ENCODE measurements at regions not wholly inside any gene's neighbourhood (a gene's known extent, or its start where the extent isn't known, plus 50 kb on each side); places are given as distances from the start of the nearest gene placed in this dataset.

DNA sequence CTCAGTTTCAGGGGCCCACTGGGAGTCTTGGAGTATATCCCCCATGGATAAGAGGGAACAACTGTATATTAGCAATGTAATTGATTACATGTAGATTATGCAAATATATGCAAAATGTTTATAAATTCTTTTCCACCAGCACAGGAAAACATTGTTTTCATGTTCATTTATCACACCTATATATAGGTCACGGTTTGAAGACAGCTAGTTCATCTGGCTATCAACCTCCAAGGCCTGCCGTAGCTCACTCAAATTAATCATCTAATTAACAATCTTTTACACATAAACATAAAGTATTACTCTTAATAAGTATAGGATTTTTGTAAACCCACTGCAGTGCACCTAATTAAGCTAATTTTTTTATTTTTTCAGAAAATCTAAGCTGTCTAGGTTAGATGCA is 53.7 kb upstream of the SP4 start:
- CTCF ChIA-PET: no interaction called here

DNA sequence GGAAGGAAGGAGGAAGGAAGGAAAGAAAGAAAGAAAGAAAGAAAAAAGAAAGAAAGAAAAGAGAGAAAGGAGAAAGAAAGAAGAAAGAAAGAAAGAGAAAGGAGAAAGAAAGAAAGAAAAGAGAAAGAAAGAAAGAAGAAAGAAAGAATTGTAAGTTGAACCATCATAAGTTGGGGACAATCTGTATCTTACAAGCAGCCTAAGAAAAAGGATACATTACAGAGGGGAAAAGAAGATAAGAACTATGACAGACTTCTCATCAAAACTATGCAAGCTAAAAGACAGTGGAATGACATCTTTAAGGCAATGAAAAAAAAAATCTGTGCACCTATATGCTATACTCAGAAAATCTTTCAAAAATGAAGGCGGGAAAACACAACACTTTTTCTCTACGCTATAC is 50.3 kb upstream of the SP4 start:
- no peak for ATAC-seq
- ChIA-PET CTCF (no interaction called here), POLR2A (interaction anchor here (1.2 kb wide), 1 partner anchor 49 kb away, joined by 3 read pairs; no protein-coding TSS in a partner anchor)
- H3K27ac Mint-ChIP-seq: no peak overlapping the region
- H3K4me3 Mint-ChIP-seq: no peak overlapping the region
- DNase-seq (ENCODE audit: low spot score): no peak
- TF ChIP-seq ZNF317 (CRISPR knock-in tag; IDR thresholded peaks at IDR 0.05; ENCODE audit: borderline replicate concordance, low read depth) (peak; percentile 99), TEAD4 (CRISPR knock-in tag; IDR thresholded peaks at IDR 0.05) (no peak), ZNF396 (CRISPR knock-in tag; IDR thresholded peaks at IDR 0.05; ENCODE audit: borderline replicate concordance) (no peak)
- TF ChIP-seq, protein P1, sequence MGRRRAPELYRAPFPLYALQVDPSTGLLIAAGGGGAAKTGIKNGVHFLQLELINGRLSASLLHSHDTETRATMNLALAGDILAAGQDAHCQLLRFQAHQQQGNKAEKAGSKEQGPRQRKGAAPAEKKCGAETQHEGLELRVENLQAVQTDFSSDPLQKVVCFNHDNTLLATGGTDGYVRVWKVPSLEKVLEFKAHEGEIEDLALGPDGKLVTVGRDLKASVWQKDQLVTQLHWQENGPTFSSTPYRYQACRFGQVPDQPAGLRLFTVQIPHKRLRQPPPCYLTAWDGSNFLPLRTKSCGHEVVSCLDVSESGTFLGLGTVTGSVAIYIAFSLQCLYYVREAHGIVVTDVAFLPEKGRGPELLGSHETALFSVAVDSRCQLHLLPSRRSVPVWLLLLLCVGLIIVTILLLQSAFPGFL (CRISPR knock-in tag; IDR thresholded peaks at IDR 0.05; ENCODE audit: borderline replicate concordance): no peak
- TF ChIP-seq, protein P2, sequence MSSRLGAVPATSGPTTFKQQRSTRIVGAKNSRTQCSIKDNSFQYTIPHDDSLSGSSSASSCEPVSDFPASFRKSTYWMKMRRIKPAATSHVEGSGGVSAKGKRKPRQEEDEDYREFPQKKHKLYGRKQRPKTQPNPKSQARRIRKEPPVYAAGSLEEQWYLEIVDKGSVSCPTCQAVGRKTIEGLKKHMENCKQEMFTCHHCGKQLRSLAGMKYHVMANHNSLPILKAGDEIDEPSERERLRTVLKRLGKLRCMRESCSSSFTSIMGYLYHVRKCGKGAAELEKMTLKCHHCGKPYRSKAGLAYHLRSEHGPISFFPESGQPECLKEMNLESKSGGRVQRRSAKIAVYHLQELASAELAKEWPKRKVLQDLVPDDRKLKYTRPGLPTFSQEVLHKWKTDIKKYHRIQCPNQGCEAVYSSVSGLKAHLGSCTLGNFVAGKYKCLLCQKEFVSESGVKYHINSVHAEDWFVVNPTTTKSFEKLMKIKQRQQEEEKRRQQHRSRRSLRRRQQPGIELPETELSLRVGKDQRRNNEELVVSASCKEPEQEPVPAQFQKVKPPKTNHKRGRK (CRISPR knock-in tag; IDR thresholded peaks at IDR 0.05; ENCODE audit: borderline replicate concordance): peak; percentile 99
- TF ChIP-seq, protein P3, sequence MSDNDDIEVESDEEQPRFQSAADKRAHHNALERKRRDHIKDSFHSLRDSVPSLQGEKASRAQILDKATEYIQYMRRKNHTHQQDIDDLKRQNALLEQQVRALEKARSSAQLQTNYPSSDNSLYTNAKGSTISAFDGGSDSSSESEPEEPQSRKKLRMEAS (CRISPR knock-in tag; IDR thresholded peaks at IDR 0.05): no peak
- TF ChIP-seq, protein P4, sequence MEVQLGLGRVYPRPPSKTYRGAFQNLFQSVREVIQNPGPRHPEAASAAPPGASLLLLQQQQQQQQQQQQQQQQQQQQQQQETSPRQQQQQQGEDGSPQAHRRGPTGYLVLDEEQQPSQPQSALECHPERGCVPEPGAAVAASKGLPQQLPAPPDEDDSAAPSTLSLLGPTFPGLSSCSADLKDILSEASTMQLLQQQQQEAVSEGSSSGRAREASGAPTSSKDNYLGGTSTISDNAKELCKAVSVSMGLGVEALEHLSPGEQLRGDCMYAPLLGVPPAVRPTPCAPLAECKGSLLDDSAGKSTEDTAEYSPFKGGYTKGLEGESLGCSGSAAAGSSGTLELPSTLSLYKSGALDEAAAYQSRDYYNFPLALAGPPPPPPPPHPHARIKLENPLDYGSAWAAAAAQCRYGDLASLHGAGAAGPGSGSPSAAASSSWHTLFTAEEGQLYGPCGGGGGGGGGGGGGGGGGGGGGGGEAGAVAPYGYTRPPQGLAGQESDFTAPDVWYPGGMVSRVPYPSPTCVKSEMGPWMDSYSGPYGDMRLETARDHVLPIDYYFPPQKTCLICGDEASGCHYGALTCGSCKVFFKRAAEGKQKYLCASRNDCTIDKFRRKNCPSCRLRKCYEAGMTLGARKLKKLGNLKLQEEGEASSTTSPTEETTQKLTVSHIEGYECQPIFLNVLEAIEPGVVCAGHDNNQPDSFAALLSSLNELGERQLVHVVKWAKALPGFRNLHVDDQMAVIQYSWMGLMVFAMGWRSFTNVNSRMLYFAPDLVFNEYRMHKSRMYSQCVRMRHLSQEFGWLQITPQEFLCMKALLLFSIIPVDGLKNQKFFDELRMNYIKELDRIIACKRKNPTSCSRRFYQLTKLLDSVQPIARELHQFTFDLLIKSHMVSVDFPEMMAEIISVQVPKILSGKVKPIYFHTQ (CRISPR knock-in tag; IDR thresholded peaks at IDR 0.05): no peak
- peaks cover 26% of the 10 kb centered on the region for H3K36me3 Mint-ChIP-seq
- H3K4me1 Mint-ChIP-seq: peaks cover 5% of the 10 kb centered on the region; the same call in 1 of the 2 replicates
- peaks cover 39% of the 10 kb centered on the region for H3K9me3 Mint-ChIP-seq
- H3K27me3 Mint-ChIP-seq (ENCODE audit: low read depth): no peaks in the 10 kb centered on the region

More for the DNA sequence above, 53.7 kb upstream of the SP4 start:
- Mint-ChIP-seq H3K36me3 (peaks cover 26% of the 10 kb centered on the region), H3K27ac (no peak overlapping the region), H3K9me3 (peaks cover 39% of the 10 kb centered on the region), H3K4me1 (peaks cover 21% of the 10 kb centered on the region), H3K4me3 (no peak overlapping the region), H3K27me3 (ENCODE audit: low read depth) (no peaks in the 10 kb centered on the region)
- ATAC-seq (no peak), DNase-seq (ENCODE audit: low spot score) (no peak)
- POLR2A ChIA-PET: no interaction called here
- no peak for TF ChIP-seq GABPB1 (CRISPR knock-in tag; IDR thresholded peaks at IDR 0.05)
- TF ChIP-seq, protein P5, sequence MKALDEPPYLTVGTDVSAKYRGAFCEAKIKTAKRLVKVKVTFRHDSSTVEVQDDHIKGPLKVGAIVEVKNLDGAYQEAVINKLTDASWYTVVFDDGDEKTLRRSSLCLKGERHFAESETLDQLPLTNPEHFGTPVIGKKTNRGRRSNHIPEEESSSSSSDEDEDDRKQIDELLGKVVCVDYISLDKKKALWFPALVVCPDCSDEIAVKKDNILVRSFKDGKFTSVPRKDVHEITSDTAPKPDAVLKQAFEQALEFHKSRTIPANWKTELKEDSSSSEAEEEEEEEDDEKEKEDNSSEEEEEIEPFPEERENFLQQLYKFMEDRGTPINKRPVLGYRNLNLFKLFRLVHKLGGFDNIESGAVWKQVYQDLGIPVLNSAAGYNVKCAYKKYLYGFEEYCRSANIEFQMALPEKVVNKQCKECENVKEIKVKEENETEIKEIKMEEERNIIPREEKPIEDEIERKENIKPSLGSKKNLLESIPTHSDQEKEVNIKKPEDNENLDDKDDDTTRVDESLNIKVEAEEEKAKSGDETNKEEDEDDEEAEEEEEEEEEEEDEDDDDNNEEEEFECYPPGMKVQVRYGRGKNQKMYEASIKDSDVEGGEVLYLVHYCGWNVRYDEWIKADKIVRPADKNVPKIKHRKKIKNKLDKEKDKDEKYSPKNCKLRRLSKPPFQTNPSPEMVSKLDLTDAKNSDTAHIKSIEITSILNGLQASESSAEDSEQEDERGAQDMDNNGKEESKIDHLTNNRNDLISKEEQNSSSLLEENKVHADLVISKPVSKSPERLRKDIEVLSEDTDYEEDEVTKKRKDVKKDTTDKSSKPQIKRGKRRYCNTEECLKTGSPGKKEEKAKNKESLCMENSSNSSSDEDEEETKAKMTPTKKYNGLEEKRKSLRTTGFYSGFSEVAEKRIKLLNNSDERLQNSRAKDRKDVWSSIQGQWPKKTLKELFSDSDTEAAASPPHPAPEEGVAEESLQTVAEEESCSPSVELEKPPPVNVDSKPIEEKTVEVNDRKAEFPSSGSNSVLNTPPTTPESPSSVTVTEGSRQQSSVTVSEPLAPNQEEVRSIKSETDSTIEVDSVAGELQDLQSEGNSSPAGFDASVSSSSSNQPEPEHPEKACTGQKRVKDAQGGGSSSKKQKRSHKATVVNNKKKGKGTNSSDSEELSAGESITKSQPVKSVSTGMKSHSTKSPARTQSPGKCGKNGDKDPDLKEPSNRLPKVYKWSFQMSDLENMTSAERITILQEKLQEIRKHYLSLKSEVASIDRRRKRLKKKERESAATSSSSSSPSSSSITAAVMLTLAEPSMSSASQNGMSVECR (CRISPR knock-in tag; IDR thresholded peaks at IDR 0.05; ENCODE audit: borderline replicate concordance): no peak
- TF ChIP-seq CREM (CRISPR knock-in tag; IDR thresholded peaks at IDR 0.05): no peak
- no peak for TF ChIP-seq MYBL2 (CRISPR knock-in tag; IDR thresholded peaks at IDR 0.05)
- no peak for TF ChIP-seq IRF2 (CRISPR knock-in tag; IDR thresholded peaks at IDR 0.05; ENCODE audit: borderline replicate concordance, low read depth)
- TF ChIP-seq ELF4 (CRISPR knock-in tag; IDR thresholded peaks at IDR 0.05; ENCODE audit: low read depth): no peak
- no peak for TF ChIP-seq ZNF423 (CRISPR knock-in tag; IDR thresholded peaks at IDR 0.05)
- no peak for TF ChIP-seq NR1H2 (CRISPR knock-in tag; IDR thresholded peaks at IDR 0.05)
- no peak for TF ChIP-seq PRRX2 (CRISPR knock-in tag; IDR thresholded peaks at IDR 0.05)
- no peak for TF ChIP-seq ZBTB21 (CRISPR knock-in tag; IDR thresholded peaks at IDR 0.05; ENCODE audit: borderline replicate concordance)
- no peak for TF ChIP-seq NFE2L1 (CRISPR knock-in tag; IDR thresholded peaks at IDR 0.05)
